ENCODE measurements at regions not wholly inside any gene's neighbourhood (a gene's known extent, or its start where the extent isn't known, plus 50 kb on each side); places are given as distances from the start of the nearest gene placed in this dataset.

DNA sequence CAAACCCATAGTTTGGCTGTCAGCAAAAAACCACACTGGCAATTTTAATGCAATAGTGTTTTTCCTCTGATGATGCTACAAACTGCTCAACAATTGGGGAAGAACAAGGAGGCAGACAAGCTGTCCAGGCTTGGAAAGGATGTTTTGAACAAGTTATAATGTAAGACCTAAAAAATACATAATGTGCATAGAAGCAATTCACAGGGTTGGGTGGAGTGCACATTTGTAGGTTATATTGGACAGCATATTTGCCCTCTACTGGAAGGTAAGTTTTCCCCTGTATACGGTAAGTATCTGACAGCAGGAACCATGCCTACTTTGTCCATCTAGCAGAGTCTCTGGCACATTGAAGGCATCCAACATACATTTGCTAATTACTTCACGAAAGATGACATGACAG lies 114.3 kb upstream of the PUM3 start (continued):
- no peak for TF ChIP-seq HOXD13 (CRISPR knock-in tag; IDR thresholded peaks at IDR 0.05; ENCODE audit: borderline replicate concordance)
- no peak for TF ChIP-seq YY1 (tag by site-specific recombination; IDR thresholded peaks at IDR 0.05)

DNA sequence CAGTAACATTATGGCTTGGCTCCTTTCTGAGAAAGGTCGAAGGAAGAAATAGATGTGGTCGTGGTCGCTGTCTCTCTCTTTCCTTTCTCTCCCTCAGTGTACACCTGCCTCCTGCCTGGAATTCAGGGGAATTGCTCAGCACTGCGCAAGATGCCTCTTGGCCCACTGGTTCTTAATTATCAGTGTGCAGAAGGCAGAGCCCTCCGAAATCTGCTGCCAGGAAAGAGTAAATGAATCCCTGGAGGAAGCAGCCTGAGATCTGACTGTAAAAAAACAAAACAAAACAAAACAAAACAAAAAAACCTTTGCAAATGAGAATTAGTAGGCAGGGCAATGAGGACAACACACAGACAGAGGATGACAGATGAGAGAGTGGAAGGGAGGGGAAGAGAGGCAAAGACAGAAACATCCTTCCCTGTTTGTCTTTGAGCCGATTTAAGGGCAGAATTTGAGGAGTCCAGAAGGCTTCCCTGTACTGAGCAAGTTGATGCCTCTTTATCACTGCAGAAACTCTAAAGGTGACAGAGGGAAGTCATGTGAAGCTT lies 113.8 kb upstream of the PUM3 start:
- Histone ChIP-seq H3K4me1 (ENCODE audit: control insufficient read depth, insufficient read depth, low read length) (no peaks in the 10 kb centered on the region), H3K4me3 (ENCODE audit: low read depth, low read length) (no peak overlapping the region), H3K36me3 (ENCODE audit: control insufficient read depth in 2 of 2, insufficient read depth in 1 of 2, low read length in 2 of 2) (no peaks in the 10 kb centered on the region), H3K9me3 (ENCODE audit: control insufficient read depth, insufficient read depth, low read depth, low read length) (no peaks in the 10 kb centered on the region), H3K27ac (ENCODE audit: extremely low read depth, low read depth, low read length) (no peak overlapping the region)
- ChIA-PET CTCF (interaction anchor here (1.3 kb wide), 1 partner anchor 100 kb away, joined by 5 read pairs; no protein-coding TSS in a partner anchor), POLR2A (no interaction called here)
- TF ChIP-seq ZNF623 (tag by site-specific recombination; IDR thresholded peaks at IDR 0.05): no peak
- TF ChIP-seq ZNF350 (tag by site-specific recombination; IDR thresholded peaks at IDR 0.05): no peak
- TF ChIP-seq ZNF561 (tag by site-specific recombination; IDR thresholded peaks at IDR 0.05; ENCODE audit: borderline replicate concordance): no peak
- no peak for TF ChIP-seq ZNF510 (tag by site-specific recombination; IDR thresholded peaks at IDR 0.05; ENCODE audit: insufficient replicate concordance)
- TF ChIP-seq, protein P1, sequence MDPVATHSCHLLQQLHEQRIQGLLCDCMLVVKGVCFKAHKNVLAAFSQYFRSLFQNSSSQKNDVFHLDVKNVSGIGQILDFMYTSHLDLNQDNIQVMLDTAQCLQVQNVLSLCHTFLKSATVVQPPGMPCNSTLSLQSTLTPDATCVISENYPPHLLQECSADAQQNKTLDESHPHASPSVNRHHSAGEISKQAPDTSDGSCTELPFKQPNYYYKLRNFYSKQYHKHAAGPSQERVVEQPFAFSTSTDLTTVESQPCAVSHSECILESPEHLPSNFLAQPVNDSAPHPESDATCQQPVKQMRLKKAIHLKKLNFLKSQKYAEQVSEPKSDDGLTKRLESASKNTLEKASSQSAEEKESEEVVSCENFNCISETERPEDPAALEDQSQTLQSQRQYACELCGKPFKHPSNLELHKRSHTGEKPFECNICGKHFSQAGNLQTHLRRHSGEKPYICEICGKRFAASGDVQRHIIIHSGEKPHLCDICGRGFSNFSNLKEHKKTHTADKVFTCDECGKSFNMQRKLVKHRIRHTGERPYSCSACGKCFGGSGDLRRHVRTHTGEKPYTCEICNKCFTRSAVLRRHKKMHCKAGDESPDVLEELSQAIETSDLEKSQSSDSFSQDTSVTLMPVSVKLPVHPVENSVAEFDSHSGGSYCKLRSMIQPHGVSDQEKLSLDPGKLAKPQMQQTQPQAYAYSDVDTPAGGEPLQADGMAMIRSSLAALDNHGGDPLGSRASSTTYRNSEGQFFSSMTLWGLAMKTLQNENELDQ (tag by site-specific recombination; IDR thresholded peaks at IDR 0.05; ENCODE audit: low read depth): no peak

DNA sequence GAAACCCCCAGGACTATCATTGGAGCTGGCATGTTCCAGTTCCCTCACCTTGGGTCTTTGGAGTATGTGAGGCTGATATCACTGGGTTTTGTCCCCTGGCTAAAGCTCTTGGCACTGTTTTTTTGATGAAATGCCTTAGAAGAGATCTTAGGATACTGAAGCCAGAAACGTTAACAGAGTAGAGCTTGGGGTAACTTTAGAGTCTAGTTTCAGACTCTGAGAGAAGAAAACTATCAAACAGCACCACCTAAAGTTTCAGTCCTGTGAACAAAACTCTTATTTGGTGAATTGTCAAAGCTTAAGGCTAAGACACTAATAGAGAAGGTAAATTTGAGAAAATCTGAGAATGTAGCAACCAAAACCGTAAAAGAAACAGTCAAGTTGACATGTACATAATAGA lies 111.7 kb upstream of the PUM3 start:
- Histone ChIP-seq H3K4me1 (ENCODE audit: control insufficient read depth, insufficient read depth, low read length) (no peaks in the 10 kb centered on the region), H3K9me3 (ENCODE audit: control insufficient read depth, insufficient read depth, low read depth, low read length) (no peaks in the 10 kb centered on the region), H3K4me3 (ENCODE audit: low read depth, low read length) (no peak overlapping the region), H3K36me3 (ENCODE audit: control insufficient read depth in 2 of 2, insufficient read depth in 1 of 2, low read length in 2 of 2) (no peaks in the 10 kb centered on the region), H3K27ac (ENCODE audit: extremely low read depth, low read depth, low read length) (no peak overlapping the region)
- TF ChIP-seq ZNF335 (tag by site-specific recombination; conservative IDR thresholded peaks at IDR 0.05): no peak
- no peak for TF ChIP-seq SP3 (tag by site-specific recombination; IDR thresholded peaks at IDR 0.05)
- no peak for TF ChIP-seq ZNF157 (tag by site-specific recombination; IDR thresholded peaks at IDR 0.05)
- TF ChIP-seq ZNF292 (tag by site-specific recombination; IDR thresholded peaks at IDR 0.05; ENCODE audit: borderline replicate concordance, low read depth): no peak
- TF ChIP-seq ZNF24 (tag by site-specific recombination; IDR thresholded peaks at IDR 0.05): no peak
- no peak for TF ChIP-seq ZNF23 (tag by site-specific recombination; IDR thresholded peaks at IDR 0.05; ENCODE audit: borderline replicate concordance)
- TF ChIP-seq SCRT2 (tag by site-specific recombination; IDR thresholded peaks at IDR 0.05): no peak
- no peak for TF ChIP-seq ZBTB21 (tag by site-specific recombination; IDR thresholded peaks at IDR 0.05)
- no peak for TF ChIP-seq KLF9 (tag by site-specific recombination; IDR thresholded peaks at IDR 0.05; ENCODE audit: low read depth)
- no peak for TF ChIP-seq ZNF473 (tag by site-specific recombination; IDR thresholded peaks at IDR 0.05)
- TF ChIP-seq YY2 (tag by site-specific recombination; IDR thresholded peaks at IDR 0.05): no peak
- TF ChIP-seq ZFP37 (tag by site-specific recombination; IDR thresholded peaks at IDR 0.05): no peak
- TF ChIP-seq ZNF324 (tag by site-specific recombination; IDR thresholded peaks at IDR 0.05): no peak
- ChIA-PET CTCF (interaction anchor here (0.6 to 1.7 kb wide), 5 partner anchors 17 to 152 kb away, joined by 3 to 5 read pairs (median 3); no protein-coding TSS in a partner anchor), POLR2A (no interaction called here)

DNA sequence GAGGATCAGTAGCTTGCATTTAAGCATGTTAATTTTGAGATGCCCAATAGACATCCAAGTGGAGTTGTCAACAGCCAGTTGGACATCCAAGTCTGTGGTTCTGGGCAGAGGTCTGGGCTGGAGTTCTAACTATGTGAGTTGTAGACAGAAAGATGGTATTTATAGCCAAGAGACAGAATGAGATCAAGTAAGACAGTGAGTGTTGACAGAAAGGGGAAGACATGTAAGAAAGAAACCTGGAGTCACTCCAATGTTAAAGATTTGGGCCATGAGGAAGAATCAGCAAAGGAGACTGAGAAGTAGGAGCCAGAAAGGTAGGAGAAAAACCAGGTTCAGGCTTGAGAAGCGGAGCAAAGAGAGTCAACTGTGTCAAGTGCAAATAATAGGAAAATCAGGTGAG lies 95.5 kb upstream of the PUM3 start:
- no peak overlapping the region for H3K4me3 ChIP-seq (ENCODE audit: low read depth, low read length)
- POLR2A ChIA-PET: no interaction called here
- CTCF ChIA-PET: no interaction called here
- TF ChIP-seq ZNF473 (tag by site-specific recombination; IDR thresholded peaks at IDR 0.05) (no peak), KLF8 (tag by site-specific recombination; IDR thresholded peaks at IDR 0.05) (no peak), ZNF660 (tag by site-specific recombination; IDR thresholded peaks at IDR 0.05) (no peak), EGR2 (tag by site-specific recombination; IDR thresholded peaks at IDR 0.05; ENCODE audit: low read depth) (no peak), ZBTB20 (tag by site-specific recombination; IDR thresholded peaks at IDR 0.05) (no peak)
- TF ChIP-seq, protein P2, sequence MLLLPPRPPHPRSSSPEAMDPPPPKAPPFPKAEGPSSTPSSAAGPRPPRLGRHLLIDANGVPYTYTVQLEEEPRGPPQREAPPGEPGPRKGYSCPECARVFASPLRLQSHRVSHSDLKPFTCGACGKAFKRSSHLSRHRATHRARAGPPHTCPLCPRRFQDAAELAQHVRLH (tag by site-specific recombination; IDR thresholded peaks at IDR 0.05): no peak
- TF ChIP-seq, protein P3, sequence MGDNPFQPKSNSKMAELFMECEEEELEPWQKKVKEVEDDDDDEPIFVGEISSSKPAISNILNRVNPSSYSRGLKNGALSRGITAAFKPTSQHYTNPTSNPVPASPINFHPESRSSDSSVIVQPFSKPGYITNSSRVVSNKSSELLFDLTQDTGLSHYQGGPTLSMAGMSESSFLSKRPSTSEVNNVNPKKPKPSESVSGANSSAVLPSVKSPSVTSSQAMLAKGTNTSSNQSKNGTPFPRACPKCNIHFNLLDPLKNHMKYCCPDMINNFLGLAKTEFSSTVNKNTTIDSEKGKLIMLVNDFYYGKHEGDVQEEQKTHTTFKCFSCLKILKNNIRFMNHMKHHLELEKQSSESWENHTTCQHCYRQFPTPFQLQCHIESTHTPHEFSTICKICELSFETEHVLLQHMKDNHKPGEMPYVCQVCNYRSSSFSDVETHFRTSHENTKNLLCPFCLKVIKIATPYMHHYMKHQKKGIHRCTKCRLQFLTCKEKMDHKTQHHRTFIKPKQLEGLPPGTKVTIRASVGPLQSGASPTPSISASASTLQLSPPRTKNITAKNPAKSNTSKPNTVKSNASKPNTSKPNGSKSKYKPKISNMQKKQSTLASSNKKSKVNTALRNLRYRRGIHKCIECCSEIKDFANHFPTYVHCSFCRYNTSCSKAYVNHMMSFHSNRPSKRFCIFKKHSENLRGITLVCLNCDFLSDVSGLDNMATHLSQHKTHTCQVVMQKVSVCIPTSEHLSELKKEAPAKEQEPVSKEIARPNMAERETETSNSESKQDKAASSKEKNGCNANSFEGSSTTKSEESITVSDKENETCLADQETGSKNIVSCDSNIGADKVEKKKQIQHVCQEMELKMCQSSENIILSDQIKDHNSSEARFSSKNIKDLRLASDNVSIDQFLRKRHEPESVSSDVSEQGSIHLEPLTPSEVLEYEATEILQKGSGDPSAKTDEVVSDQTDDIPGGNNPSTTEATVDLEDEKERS (tag by site-specific recombination; IDR thresholded peaks at IDR 0.05): no peak

More for the DNA sequence above, 95.5 kb upstream of the PUM3 start:
- Histone ChIP-seq H3K4me1 (ENCODE audit: control insufficient read depth, insufficient read depth, low read length) (no peaks in the 10 kb centered on the region), H3K9me3 (ENCODE audit: control insufficient read depth, insufficient read depth, low read depth, low read length) (no peaks in the 10 kb centered on the region), H3K27ac (ENCODE audit: extremely low read depth, low read depth, low read length) (no peak overlapping the region), H3K36me3 (ENCODE audit: control insufficient read depth in 2 of 2, insufficient read depth in 1 of 2, low read length in 2 of 2) (no peaks in the 10 kb centered on the region)

Data from HEK293 (cell line).